ENCODE measurements at regions not wholly inside any gene's neighbourhood (a gene's known extent, or its start where the extent isn't known, plus 50 kb on each side); places are given as distances from the start of the nearest gene placed in this dataset.

DNA sequence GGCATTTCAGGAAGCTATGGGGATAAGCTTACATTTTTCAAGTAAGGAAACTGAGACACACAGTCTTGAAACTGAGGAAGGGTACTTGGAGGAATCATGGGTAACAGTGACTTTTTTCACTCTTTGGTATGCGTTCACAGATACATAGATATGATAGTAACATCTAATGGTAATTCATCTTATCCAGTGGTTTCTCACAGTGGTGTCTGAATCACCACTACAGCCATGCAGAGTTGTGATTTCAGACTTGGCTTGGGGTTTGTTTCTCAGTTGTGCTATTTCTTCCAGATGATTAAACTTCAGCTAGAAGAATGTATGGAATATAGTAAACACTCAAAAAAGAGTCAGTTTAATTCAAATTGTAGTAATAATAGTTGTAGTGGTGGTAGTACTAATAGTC, 239.1 kb upstream of the NUDT12 start:
- POLR2A ChIA-PET = no interaction called here
- no peak for ATAC-seq
- H3K36me3 ChIP-seq (ENCODE audit: control insufficient read depth in 1 of 2, insufficient read depth in 2 of 2, low read length in 2 of 2) = no peaks in the 10 kb centered on the region
- RAD21 ChIA-PET (ENCODE audit: low non-redundant PET in 1 of 2, low total read pairs in 2 of 2, uncharacterized antibody in 2 of 2, unreplicated experiment in 2 of 2) = no interaction called here
- H3K4me3 ChIP-seq (replicated peaks in 1 of 2; ENCODE audit: low read depth in 1 of 2, low read length in 2 of 2) = no peak overlapping the region
- DNase-seq (ENCODE audit: low read depth, low spot score) = no peak
- TF ChIP-seq, protein P1, sequence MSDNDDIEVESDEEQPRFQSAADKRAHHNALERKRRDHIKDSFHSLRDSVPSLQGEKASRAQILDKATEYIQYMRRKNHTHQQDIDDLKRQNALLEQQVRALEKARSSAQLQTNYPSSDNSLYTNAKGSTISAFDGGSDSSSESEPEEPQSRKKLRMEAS (IDR thresholded peaks at IDR 0.05) = no peak
- H3K9ac ChIP-seq (ENCODE audit: low read length) = no peak overlapping the region
- H3K27me3 ChIP-seq (ENCODE audit: insufficient read depth, low read length) = no peaks in the 10 kb centered on the region
- H3K27ac ChIP-seq (ENCODE audit: low read depth, low read length) = no peak overlapping the region
- no peaks in the 10 kb centered on the region for H3K4me1 ChIP-seq (ENCODE audit: control insufficient read depth in 1 of 2, insufficient read depth in 2 of 2, low read length in 2 of 2)
- CTCF ChIA-PET = no interaction called here
- intact Hi-C loops (cut with micrococcal nuclease) = no loop called here
- H3K4me2 ChIP-seq (ENCODE audit: low read length) = no peak overlapping the region
- no peak overlapping the region for H2AFZ ChIP-seq (ENCODE audit: low read depth, low read length, poor library complexity, severe bottlenecking)
- no peaks in the 10 kb centered on the region for H3K79me2 ChIP-seq (ENCODE audit: insufficient read depth, low read length)
- BruUV-seq (replicated peaks) = no TSS peak
- H3K9me3 ChIP-seq (ENCODE audit: control insufficient read depth in 1 of 2, insufficient read depth in 1 of 2, low read depth in 1 of 2, low read length in 2 of 2) = no peaks in the 10 kb centered on the region
- no peaks in the 10 kb centered on the region for H4K20me1 ChIP-seq (ENCODE audit: insufficient read depth)
- no peaks in the 10 kb centered on the region for H3K9me2 ChIP-seq (ENCODE audit: insufficient read depth)

DNA sequence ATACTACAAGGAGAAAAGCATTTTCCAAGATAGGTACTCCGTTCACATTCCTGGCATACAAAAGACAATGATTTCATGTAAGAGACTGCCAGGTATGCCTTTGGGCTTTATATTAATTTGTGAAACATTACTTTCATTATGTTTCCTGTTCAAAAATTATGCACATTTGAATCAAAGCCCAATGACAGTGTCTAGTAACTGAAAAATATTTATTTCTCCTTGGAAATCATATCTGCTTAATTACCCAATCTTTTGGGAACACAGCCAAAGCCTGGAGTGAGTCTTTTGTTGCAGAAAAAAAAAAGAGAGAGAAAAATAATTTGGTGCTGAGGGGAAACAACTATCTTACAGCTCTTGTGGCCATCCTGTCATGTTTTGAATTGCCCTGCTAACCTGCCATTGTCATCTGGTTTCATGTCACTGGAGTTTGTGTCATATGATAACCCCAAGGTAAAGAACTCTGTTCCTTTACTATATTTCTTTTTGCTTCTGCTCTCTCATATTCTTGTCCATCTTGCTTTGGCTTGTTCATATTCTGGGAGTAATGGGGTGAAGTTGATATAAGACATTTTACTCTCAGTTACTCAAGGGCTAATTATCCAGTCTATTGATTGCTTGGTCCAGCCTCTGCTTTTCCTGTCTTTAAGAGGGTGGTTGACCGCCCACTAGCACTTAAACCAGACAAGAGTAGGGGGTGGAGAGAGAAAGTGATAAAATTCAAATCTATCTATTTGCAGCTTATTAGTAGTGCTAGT, 238.3 kb upstream of the NUDT12 start:
- ChIA-PET POLR2A (no interaction called here), CTCF (no interaction called here), RAD21 (ENCODE audit: low non-redundant PET in 1 of 2, low total read pairs in 2 of 2, uncharacterized antibody in 2 of 2, unreplicated experiment in 2 of 2) (no interaction called here)
- no peak for ATAC-seq
- TF ChIP-seq JUND (IDR thresholded peaks at IDR 0.05) = no peak
- TF ChIP-seq EZH2 (IDR thresholded peaks at IDR 0.05) = no peak
- TF ChIP-seq YY1 (IDR thresholded peaks at IDR 0.05; ENCODE audit: extremely low read depth, insufficient replicate concordance, low read depth, low read length) = no peak
- no peaks in the 10 kb centered on the region for H3K9me2 ChIP-seq (ENCODE audit: insufficient read depth)
- H2AFZ ChIP-seq (ENCODE audit: low read depth, low read length, poor library complexity, severe bottlenecking) = no peak overlapping the region
- DNase-seq (ENCODE audit: low read depth, low spot score) = no peak
- H3K36me3 ChIP-seq (ENCODE audit: control insufficient read depth in 1 of 2, insufficient read depth in 2 of 2, low read length in 2 of 2) = no peaks in the 10 kb centered on the region
- no peaks in the 10 kb centered on the region for H4K20me1 ChIP-seq (ENCODE audit: insufficient read depth)
- intact Hi-C loops (cut with micrococcal nuclease) = no loop called here
- no peak overlapping the region for H3K4me3 ChIP-seq (replicated peaks in 1 of 2; ENCODE audit: low read depth in 1 of 2, low read length in 2 of 2)
- H3K9me3 ChIP-seq (ENCODE audit: control insufficient read depth in 1 of 2, insufficient read depth in 1 of 2, low read depth in 1 of 2, low read length in 2 of 2) = no peaks in the 10 kb centered on the region
- H3K27me3 ChIP-seq (ENCODE audit: insufficient read depth, low read length) = no peaks in the 10 kb centered on the region
- no TSS peak for BruUV-seq (replicated peaks)
- no peak overlapping the region for H3K27ac ChIP-seq (ENCODE audit: low read depth, low read length)
- H3K4me1 ChIP-seq (ENCODE audit: control insufficient read depth in 1 of 2, insufficient read depth in 2 of 2, low read length in 2 of 2) = no peaks in the 10 kb centered on the region
- no peaks in the 10 kb centered on the region for H3K79me2 ChIP-seq (ENCODE audit: insufficient read depth, low read length)
- no peak overlapping the region for H3K4me2 ChIP-seq (ENCODE audit: low read length)
- H3K9ac ChIP-seq (ENCODE audit: low read length) = no peak overlapping the region

Data from HCT116 (cell line).